ENCODE measurements at regions not wholly inside any gene's neighbourhood (a gene's known extent, or its start where the extent isn't known, plus 50 kb on each side); places are given as distances from the start of the nearest gene placed in this dataset.

DNA sequence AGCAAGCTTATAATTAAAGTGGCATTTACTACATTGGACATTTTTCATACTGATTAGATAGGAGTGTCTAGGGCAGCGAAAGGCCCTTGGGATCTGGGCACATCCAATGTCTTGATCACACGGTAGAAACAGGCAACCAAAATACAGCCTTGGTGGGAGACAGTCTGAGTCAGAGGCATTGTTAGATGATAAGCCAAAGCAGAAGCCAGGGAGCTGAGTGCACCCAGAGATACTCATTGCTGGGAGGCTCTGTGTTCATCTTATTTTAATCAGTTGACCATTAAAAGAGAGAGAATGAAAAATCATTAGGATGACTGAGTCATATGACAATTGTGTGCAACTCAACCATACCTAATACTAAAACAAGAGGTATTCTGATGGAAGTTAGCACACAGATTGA lies 109.5 kb downstream of the LCA5 start (continued):
- TF ChIP-seq, protein P1, sequence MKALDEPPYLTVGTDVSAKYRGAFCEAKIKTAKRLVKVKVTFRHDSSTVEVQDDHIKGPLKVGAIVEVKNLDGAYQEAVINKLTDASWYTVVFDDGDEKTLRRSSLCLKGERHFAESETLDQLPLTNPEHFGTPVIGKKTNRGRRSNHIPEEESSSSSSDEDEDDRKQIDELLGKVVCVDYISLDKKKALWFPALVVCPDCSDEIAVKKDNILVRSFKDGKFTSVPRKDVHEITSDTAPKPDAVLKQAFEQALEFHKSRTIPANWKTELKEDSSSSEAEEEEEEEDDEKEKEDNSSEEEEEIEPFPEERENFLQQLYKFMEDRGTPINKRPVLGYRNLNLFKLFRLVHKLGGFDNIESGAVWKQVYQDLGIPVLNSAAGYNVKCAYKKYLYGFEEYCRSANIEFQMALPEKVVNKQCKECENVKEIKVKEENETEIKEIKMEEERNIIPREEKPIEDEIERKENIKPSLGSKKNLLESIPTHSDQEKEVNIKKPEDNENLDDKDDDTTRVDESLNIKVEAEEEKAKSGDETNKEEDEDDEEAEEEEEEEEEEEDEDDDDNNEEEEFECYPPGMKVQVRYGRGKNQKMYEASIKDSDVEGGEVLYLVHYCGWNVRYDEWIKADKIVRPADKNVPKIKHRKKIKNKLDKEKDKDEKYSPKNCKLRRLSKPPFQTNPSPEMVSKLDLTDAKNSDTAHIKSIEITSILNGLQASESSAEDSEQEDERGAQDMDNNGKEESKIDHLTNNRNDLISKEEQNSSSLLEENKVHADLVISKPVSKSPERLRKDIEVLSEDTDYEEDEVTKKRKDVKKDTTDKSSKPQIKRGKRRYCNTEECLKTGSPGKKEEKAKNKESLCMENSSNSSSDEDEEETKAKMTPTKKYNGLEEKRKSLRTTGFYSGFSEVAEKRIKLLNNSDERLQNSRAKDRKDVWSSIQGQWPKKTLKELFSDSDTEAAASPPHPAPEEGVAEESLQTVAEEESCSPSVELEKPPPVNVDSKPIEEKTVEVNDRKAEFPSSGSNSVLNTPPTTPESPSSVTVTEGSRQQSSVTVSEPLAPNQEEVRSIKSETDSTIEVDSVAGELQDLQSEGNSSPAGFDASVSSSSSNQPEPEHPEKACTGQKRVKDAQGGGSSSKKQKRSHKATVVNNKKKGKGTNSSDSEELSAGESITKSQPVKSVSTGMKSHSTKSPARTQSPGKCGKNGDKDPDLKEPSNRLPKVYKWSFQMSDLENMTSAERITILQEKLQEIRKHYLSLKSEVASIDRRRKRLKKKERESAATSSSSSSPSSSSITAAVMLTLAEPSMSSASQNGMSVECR (CRISPR knock-in tag; IDR thresholded peaks at IDR 0.05; ENCODE audit: borderline replicate concordance) = no peak
- TF ChIP-seq, protein P2, sequence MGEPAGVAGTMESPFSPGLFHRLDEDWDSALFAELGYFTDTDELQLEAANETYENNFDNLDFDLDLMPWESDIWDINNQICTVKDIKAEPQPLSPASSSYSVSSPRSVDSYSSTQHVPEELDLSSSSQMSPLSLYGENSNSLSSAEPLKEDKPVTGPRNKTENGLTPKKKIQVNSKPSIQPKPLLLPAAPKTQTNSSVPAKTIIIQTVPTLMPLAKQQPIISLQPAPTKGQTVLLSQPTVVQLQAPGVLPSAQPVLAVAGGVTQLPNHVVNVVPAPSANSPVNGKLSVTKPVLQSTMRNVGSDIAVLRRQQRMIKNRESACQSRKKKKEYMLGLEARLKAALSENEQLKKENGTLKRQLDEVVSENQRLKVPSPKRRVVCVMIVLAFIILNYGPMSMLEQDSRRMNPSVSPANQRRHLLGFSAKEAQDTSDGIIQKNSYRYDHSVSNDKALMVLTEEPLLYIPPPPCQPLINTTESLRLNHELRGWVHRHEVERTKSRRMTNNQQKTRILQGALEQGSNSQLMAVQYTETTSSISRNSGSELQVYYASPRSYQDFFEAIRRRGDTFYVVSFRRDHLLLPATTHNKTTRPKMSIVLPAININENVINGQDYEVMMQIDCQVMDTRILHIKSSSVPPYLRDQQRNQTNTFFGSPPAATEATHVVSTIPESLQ (CRISPR knock-in tag; IDR thresholded peaks at IDR 0.05) = no peak
- TF ChIP-seq RELA (CRISPR knock-in tag; IDR thresholded peaks at IDR 0.05; ENCODE audit: borderline replicate concordance) (no peak), SMAD3 (CRISPR knock-in tag; IDR thresholded peaks at IDR 0.05; ENCODE audit: borderline replicate concordance) (no peak)
- TF ChIP-seq, protein P3, sequence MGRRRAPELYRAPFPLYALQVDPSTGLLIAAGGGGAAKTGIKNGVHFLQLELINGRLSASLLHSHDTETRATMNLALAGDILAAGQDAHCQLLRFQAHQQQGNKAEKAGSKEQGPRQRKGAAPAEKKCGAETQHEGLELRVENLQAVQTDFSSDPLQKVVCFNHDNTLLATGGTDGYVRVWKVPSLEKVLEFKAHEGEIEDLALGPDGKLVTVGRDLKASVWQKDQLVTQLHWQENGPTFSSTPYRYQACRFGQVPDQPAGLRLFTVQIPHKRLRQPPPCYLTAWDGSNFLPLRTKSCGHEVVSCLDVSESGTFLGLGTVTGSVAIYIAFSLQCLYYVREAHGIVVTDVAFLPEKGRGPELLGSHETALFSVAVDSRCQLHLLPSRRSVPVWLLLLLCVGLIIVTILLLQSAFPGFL (CRISPR knock-in tag; IDR thresholded peaks at IDR 0.05; ENCODE audit: borderline replicate concordance) = no peak

DNA sequence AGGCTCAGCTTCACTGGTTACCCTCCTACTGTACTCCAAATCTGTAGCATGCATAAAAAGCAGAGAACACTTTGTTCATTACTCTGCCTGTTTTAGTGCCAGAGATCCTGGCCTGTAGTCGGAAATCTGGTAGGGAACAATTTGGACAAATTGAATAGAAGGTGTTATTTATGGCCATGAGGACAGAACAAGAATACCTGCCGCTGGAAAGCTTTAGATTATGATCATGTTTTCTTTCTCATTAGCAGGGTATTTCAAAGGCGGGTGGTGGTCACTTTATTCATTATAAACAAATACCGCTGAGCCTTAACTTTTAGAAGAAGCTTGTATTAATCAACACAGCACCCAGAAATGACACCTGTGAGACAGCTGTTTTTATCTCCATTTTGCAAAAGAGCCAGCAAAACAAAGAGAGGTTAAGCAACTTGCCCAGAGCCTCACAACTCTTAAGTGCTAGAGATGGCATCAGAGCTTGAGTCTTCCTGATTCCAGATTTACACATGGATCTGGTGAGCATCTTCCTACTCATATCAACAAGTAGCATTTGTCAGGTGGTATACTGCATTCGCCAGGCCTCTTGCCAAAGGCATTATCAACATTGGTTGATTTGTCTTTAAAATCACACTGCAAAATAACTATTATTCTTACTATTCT lies 110.5 kb downstream of the LCA5 start:
- peaks cover 28% of the 10 kb centered on the region for H3K27me3 Mint-ChIP-seq (ENCODE audit: low read depth)
- H3K4me3 Mint-ChIP-seq = no peak overlapping the region
- ChIA-PET POLR2A (no interaction called here), CTCF (no interaction called here)
- H3K4me1 Mint-ChIP-seq = peaks cover 24% of the 10 kb centered on the region
- no peaks in the 10 kb centered on the region for H3K36me3 Mint-ChIP-seq
- no peak for DNase-seq (ENCODE audit: low spot score)
- ATAC-seq = no peak
- TF ChIP-seq, protein P4, sequence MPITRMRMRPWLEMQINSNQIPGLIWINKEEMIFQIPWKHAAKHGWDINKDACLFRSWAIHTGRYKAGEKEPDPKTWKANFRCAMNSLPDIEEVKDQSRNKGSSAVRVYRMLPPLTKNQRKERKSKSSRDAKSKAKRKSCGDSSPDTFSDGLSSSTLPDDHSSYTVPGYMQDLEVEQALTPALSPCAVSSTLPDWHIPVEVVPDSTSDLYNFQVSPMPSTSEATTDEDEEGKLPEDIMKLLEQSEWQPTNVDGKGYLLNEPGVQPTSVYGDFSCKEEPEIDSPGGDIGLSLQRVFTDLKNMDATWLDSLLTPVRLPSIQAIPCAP (CRISPR knock-in tag; IDR thresholded peaks at IDR 0.05) = no peak
- no peak for TF ChIP-seq GABPB1 (CRISPR knock-in tag; IDR thresholded peaks at IDR 0.05)
- TF ChIP-seq, protein P2 (CRISPR knock-in tag; IDR thresholded peaks at IDR 0.05) = no peak
- no peak for TF ChIP-seq ZNF121 (CRISPR knock-in tag; IDR thresholded peaks at IDR 0.05)
- TF ChIP-seq, protein P5, sequence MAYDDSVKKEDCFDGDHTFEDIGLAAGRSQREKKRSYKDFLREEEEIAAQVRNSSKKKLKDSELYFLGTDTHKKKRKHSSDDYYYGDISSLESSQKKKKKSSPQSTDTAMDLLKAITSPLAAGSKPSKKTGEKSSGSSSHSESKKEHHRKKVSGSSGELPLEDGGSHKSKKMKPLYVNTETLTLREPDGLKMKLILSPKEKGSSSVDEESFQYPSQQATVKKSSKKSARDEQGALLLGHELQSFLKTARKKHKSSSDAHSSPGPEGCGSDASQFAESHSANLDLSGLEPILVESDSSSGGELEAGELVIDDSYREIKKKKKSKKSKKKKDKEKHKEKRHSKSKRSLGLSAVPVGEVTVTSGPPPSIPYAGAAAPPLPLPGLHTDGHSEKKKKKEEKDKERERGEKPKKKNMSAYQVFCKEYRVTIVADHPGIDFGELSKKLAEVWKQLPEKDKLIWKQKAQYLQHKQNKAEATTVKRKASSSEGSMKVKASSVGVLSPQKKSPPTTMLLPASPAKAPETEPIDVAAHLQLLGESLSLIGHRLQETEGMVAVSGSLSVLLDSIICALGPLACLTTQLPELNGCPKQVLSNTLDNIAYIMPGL (CRISPR knock-in tag; IDR thresholded peaks at IDR 0.05) = no peak
- TF ChIP-seq NR3C1 (CRISPR knock-in tag; conservative IDR thresholded peaks at IDR 0.05; ENCODE audit: low read depth) = no peak
- TF ChIP-seq SP1 (CRISPR knock-in tag; conservative IDR thresholded peaks at IDR 0.05) = no peak
- TF ChIP-seq, protein P6, sequence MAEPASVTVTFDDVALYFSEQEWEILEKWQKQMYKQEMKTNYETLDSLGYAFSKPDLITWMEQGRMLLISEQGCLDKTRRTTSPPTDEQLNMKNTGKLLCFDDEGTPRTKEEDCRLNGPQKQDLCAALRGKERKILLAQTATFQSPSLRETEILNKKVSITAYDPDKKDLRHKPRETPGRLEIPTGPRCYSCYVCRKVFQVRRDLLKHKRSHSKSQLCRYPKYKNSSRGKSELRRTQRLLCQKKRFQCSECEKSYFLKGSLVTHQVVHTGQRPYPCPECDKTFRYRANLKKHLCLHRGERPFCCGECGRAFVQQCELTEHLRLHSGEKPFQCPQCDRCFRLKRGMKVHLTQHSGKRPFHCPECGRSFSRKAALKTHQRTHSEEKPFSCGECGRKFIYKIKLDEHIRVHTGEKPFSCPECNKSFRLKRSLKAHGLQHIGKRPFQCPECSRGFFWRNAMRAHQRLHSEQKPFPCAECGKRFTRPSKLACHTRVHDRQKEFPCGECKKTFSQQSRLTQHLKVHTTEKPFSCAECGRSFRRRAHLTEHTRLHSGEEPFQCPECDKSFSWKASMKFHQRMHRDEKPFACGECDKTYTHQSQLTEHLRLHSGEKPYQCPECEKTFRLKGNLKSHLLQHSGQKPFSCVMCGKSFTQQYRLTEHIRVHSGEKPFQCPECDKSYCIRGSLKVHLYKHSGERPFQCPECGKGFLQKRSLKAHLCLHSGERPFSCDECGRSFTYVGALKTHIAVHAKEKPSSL (CRISPR knock-in tag; conservative IDR thresholded peaks at IDR 0.05) = no peak
- TF ChIP-seq SMAD3 (CRISPR knock-in tag; IDR thresholded peaks at IDR 0.05; ENCODE audit: borderline replicate concordance) = no peak
- no peak for TF ChIP-seq NR1H2 (CRISPR knock-in tag; IDR thresholded peaks at IDR 0.05)
- no peak for TF ChIP-seq ZNF671 (CRISPR knock-in tag; IDR thresholded peaks at IDR 0.05)
- no peak for TF ChIP-seq RORB (CRISPR knock-in tag; IDR thresholded peaks at IDR 0.05)
- no peak for TF ChIP-seq TEAD1 (CRISPR knock-in tag; IDR thresholded peaks at IDR 0.05)
- TF ChIP-seq, protein P7, sequence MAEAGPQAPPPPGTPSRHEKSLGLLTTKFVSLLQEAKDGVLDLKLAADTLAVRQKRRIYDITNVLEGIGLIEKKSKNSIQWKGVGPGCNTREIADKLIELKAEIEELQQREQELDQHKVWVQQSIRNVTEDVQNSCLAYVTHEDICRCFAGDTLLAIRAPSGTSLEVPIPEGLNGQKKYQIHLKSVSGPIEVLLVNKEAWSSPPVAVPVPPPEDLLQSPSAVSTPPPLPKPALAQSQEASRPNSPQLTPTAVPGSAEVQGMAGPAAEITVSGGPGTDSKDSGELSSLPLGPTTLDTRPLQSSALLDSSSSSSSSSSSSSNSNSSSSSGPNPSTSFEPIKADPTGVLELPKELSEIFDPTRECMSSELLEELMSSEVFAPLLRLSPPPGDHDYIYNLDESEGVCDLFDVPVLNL (CRISPR knock-in tag; IDR thresholded peaks at IDR 0.05; ENCODE audit: borderline replicate concordance, low read depth) = no peak
- no peak overlapping the region for H3K27ac Mint-ChIP-seq
- no peaks in the 10 kb centered on the region for H3K9me3 Mint-ChIP-seq
